CD4-positive, alpha-beta T cell treated with Interleukin-15 for 1 hour (primary cell): ENCODE measurements at regions not wholly inside any gene's neighbourhood (a gene's known extent, or its start where the extent isn't known, plus 50 kb on each side); places are given as distances from the start of the nearest gene placed in this dataset.
"Not testable (repeated sequence)": the region's sequence is repeated elsewhere in the genome, so short reads cannot be mapped to it uniquely, and the experiment has no call there.

Experiments used
- DNase-seq: peaks from one replicate; pipeline ENCODE4 v3.0.0-alpha.2; 2020

- DNase-seq, result no peak
These were observed 1945.3 kb upstream of the RAG2 start for GRCh38 chr11:38543311-38543710.

GRCh38 chr11:38538866-38539680 lies 1941.0 kb upstream of the RAG2 start:
- DNase-seq, result no peak

- no peak for DNase-seq
These were observed 1932.2 kb upstream of the RAG2 start for GRCh38 chr11:38530226-38530625.

GRCh38 chr11:38524945-38525344 lies 1926.9 kb upstream of the RAG2 start:
- no peak for DNase-seq

GRCh38 chr11:38517991-38518390 lies 1920.0 kb upstream of the RAG2 start:
- no peak for DNase-seq

- DNase-seq, result not testable (repeated sequence)
These were observed 1914.8 kb upstream of the RAG2 start for GRCh38 chr11:38512830-38513229.

- DNase-seq, result no peak
These were observed 1912.0 kb upstream of the RAG2 start for GRCh38 chr11:38510041-38510440.

- no peak for DNase-seq
These were observed 1905.8 kb upstream of the RAG2 start for GRCh38 chr11:38503876-38504275.

GRCh38 chr11:38498721-38499120 lies 1900.7 kb upstream of the RAG2 start:
- DNase-seq, result no peak

GRCh38 chr11:38491986-38492385 lies 1894.0 kb upstream of the RAG2 start:
- no peak for DNase-seq

GRCh38 chr11:38481391-38481790 lies 1883.4 kb upstream of the RAG2 start:
- no peak for DNase-seq

GRCh38 chr11:38476808-38477575 lies 1879.0 kb upstream of the RAG2 start:
- no peak for DNase-seq

- DNase-seq, result no peak
These were observed 1863.7 kb upstream of the RAG2 start for GRCh38 chr11:38461751-38462150.

GRCh38 chr11:38460896-38461295 lies 1862.9 kb upstream of the RAG2 start:
- no peak for DNase-seq

GRCh38 chr11:38460429-38460828 lies 1862.4 kb upstream of the RAG2 start:
- DNase-seq, result no peak

GRCh38 chr11:38456371-38456770 lies 1858.3 kb upstream of the RAG2 start:
- no peak for DNase-seq

GRCh38 chr11:38448284-38448683 lies 1850.2 kb upstream of the RAG2 start:
- DNase-seq, result no peak

- no peak for DNase-seq
These were observed 1848.3 kb upstream of the RAG2 start for GRCh38 chr11:38446336-38446735.

GRCh38 chr11:38438091-38438490 lies 1840.1 kb upstream of the RAG2 start:
- no peak for DNase-seq

GRCh38 chr11:38425578-38425977 lies 1827.5 kb upstream of the RAG2 start:
- DNase-seq, result no peak

GRCh38 chr11:38423042-38423441 lies 1825.0 kb upstream of the RAG2 start:
- DNase-seq, result no peak

GRCh38 chr11:38416141-38416540 lies 1818.1 kb upstream of the RAG2 start:
- DNase-seq, result no peak

- DNase-seq, result no peak
These were observed 1813.1 kb upstream of the RAG2 start for GRCh38 chr11:38411149-38411548.

- DNase-seq, result no peak
These were observed 1804.0 kb upstream of the RAG2 start for GRCh38 chr11:38402063-38402462.
